DOHH2 (cell line): ENCODE measurements at regions not wholly inside any gene's neighbourhood (a gene's known extent, or its start where the extent isn't known, plus 50 kb on each side); places are given as distances from the start of the nearest gene placed in this dataset.

Experiments used
- EZH2phosphoT487 ChIP-seq: fragments of 200-600 bp; sonication (generic); IDR thresholded peaks from 2 replicates; pipeline ENCODE4 v1.6.1; 2017; ENCODE audit warnings: borderline replicate concordance, mild to moderate bottlenecking, antibody characterized with exemption, low read length, moderate library complexity, mixed read lengths
- TF ChIP-seq, protein P1 (sequence below): fragments of 200-600 bp; sonication (generic); IDR thresholded peaks from one replicate; pipeline ENCODE4 v1.5.1; 2014; ENCODE audit warnings: antibody characterized with exemption, mild to moderate bottlenecking, low read depth, low read length; ENCODE audit not compliant: poor library complexity, severe bottlenecking

GRCh38 chr2:49715597-49715996, 561.3 kb upstream of the FSHR start:
- TF ChIP-seq, protein P1, sequence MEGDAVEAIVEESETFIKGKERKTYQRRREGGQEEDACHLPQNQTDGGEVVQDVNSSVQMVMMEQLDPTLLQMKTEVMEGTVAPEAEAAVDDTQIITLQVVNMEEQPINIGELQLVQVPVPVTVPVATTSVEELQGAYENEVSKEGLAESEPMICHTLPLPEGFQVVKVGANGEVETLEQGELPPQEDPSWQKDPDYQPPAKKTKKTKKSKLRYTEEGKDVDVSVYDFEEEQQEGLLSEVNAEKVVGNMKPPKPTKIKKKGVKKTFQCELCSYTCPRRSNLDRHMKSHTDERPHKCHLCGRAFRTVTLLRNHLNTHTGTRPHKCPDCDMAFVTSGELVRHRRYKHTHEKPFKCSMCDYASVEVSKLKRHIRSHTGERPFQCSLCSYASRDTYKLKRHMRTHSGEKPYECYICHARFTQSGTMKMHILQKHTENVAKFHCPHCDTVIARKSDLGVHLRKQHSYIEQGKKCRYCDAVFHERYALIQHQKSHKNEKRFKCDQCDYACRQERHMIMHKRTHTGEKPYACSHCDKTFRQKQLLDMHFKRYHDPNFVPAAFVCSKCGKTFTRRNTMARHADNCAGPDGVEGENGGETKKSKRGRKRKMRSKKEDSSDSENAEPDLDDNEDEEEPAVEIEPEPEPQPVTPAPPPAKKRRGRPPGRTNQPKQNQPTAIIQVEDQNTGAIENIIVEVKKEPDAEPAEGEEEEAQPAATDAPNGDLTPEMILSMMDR: no peak
- no peak for TF ChIP-seq EZH2phosphoT487
